GM21717 (cell line): ENCODE measurements at regions not wholly inside any gene's neighbourhood (a gene's known extent, or its start where the extent isn't known, plus 50 kb on each side); places are given as distances from the start of the nearest gene placed in this dataset.
"Not testable (repeated sequence)": the region's sequence is repeated elsewhere in the genome, so short reads cannot be mapped to it uniquely, and the experiment has no call there.

ENCODE experiments used
- ATAC-seq: cut with Tn5 transposase; IDR thresholded peaks from one replicate; pipeline ENCODE4 v1.9.1; 2021; ENCODE audit warnings: mild to moderate bottlenecking, moderate library complexity; ENCODE audit not compliant: unreplicated experiment

DNA sequence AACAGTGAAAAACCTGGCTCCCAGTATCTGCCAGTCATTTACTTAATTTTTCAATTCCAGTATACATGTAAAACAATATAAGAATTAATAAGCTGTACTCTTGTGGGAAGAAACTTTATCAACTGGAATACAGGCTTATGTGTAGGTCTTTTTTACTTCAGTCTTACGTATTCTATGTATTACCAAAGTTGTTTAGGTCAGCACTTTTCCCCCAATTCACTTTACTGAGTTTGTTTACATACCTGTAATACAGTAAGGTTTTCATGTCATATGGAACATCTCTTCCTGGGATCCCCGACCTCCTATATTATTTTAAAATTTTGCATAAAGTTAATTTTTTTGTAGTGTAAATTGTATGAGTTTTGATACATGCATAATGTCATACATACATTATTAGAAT, 181.8 kb upstream of the OLFM3 start:
- ATAC-seq, result no peak

DNA sequence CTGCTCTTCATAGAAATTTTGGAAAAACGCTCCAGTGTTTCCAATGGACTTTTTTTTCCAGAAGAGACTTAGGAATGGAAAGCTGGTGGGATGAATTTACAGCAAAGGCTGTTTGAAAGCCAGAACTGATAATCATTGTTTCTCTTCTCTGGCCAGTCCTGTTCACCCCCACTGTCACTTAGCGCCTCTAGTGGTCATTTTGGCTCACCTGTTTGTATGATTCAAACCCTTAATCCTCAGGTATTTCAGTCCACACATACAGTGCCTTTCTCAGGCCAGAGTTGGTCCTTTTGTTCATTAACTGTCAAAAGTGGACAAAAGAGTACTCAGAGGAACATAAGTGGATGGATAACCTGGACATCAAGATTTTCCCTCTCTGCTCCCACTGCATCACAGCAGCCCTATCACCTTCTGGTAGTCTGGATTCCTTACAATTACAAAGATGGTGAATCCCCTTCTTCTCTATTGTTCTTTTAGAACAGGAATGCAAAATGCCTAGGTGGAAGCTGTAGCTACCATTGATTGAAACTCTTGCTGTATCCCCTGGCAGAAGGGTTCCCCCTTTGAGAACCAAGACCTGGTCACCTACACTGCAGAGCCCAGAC, 177.6 kb upstream of the OLFM3 start:
- peak; percentile 77 for ATAC-seq

DNA sequence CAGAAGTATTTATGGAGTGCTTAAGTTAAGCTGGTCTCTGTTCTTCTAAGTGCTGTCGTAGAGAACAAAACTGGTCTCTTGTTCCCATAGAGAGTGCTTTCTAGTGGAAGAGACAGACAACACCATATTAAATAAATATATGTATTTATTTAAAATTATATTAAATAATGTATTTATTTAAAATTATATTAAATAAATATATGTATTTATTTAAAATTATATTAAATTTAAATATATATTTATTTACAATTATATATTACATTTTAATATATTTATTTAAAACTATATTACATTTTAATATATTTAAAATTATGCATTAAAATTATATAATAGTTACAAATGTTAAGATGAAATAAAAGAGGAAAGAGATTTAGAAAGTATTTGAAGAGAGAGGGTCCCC, 175.5 kb upstream of the OLFM3 start:
- no peak for ATAC-seq

DNA sequence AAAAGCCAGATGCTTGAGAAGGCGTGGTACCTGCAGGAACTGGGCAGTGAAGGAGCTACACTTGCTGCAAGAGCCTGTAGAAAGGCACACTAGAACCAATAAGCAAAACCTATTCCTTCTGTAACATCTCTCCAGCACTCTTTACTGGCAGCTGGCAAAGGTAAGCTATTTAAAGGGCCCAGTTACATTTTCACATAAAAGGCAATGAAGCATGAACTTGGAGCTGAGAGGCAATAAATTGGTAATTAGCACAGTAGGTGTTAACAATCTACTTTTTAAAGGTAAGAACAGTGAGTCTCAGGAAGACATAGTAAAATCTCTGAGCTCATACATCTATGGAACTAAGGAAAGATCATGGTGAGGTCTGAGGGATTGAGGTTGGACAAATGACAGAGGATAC, 167.1 kb upstream of the OLFM3 start:
- no peak for ATAC-seq

DNA sequence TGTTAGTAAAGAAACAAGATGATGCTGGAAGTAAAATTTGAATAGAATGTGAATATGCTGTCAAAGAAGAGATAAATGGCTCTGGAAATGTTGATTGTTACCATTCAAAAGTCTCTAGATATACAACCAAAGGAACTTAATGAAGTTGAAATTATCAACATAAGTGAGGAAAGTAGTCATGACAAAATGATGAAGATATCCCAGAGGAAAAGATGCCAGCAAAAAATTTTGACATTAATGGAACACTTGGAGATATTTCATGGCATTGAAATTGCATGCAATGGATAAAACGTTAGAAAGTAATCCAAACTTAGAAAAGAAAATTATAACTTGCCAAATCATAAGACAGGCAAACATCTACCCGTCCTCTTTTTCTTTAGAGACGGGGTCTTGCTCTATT, 154.5 kb upstream of the OLFM3 start:
- ATAC-seq, result no peak

DNA sequence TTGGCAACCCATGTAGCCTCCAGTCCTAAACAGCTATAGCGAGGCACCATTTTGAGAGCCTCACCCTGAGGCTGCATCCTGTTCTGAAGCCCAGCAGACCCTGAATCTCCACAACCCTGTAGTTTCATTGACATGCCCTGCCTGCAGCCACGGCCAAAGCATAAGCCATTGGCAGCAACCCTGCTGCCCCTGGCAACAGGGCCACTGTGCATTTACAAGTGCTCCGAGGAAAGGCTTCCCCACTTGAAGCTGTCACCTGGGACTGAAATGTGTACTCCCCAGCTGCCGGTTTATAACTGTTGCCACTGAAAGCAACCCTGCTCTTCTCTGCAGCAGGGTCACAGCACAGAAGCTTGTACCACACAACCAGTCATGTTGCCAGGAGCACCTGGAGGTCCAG, 124.2 kb upstream of the OLFM3 start:
- no peak for ATAC-seq

DNA sequence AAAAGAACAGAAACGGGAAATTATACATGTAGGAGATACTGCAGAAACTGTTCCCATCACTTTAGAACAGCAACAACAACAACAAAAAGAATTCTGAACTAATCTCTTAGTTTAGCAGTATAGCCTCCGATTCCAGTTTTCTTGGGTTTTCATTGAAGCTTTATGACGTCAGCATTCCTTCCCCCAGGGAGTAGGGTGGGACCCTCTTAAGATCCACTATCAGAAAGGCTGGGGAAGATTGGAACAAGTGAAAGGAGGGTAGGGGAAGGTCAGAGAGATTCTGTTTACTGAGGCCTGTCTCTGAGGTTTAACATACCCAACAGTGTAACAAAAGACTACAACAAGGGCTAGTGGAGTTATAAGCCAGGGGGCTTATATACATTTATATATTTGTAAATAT, 121.4 kb upstream of the OLFM3 start:
- ATAC-seq, result no peak

DNA sequence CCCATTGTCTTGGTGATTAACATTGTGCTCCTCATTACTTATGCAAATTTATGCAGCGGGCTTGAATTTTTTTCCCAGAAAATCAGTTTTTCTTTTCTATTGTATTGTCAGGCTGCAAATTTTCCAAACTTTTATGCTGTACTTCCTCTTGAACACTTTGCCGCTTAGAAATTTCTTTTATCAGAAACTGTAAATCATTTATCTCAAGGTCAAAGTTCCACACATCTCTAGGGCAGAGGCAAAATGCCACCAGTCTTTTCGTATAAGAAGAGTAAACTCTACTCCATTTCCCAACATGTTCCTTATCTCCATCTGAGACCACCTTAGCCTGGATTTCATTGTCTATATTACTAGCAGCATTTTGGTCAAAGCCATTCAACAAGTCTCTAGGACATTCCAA, 113.9 kb upstream of the OLFM3 start:
- no peak for ATAC-seq

DNA sequence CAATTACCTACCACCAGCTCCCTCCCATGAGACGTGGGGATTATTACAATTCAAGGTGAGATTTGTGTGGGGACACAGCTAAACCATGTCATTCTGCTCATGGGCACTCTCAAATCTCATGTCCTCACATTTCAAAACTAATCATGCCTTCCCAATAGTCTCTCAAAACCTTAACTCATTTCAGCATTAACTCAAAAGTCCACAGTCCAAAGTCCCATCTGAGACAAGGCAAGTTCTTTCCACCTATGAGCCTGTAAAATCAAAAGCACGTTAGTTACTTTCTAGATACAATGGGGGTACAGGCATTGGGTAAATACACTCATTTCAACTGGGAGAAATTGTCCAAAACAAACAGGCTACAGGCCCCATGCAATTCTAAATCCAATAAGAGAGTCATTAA, 112.8 kb upstream of the OLFM3 start:
- not testable (repeated sequence) for ATAC-seq

DNA sequence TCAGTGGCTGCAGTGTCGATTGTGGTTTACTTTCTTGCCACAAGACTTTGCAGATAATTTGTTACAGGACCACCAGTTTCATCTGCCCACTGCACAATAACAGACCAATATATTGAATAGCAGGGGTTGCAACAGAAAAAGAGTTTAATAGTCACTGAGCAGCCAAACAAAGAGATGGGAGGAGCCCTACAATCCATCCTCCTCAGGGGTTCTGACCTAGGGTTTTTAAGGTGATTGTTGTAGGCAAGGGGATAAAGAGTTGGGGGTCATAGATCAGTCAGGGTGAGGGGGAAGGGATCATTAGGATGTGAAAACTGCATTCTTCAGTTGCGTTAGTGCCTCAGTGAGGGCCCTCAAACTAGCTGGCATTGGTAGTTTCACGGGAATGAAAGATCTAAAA, 110.7 kb upstream of the OLFM3 start:
- no peak for ATAC-seq

DNA sequence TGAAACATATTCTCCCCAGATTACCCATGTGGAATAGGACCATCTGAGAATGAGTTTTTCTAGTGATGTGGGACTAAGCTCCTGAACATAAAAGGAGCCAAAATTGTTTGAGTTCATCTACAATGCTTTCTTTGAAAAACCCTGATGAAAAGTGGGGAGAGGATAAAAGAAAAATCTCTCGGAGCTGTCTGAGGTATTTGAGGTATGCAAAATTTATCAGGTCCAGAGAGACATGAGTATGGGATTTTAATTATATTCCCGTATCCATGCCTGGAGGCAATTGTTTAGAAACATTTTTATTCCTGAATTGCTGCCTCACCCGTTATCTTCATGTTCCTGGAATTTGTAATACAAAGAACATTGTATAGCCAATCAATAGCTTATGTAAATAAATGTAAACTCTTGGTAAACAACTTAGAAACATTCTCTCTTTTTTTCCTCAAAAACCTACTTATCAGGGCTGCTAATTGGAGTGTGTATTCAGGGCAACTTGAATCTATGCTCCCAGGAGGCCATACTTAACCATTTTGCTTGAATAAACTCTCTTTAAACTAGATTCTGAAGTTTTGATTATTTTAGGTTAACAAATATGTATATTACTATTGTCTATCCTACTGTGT, 109.3 kb upstream of the OLFM3 start:
- ATAC-seq, result no peak

DNA sequence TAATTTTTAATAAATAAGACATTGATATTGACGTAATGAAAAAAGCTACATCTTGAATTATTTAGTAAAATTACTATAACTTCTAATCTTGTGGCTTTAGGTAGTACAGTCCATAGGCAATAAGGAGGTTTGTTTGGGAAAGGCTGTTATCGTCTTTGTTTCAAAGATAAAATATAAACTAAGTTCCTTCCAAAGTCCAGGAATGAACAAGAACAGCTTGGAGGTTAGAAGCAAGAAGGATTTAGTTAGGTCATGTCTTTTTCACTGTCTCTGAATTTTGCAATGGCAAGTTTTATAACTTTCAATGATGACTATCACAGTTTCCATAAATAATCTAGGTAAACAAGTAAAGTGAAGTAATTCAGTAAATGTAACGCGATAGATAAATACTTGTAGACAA, 106.9 kb upstream of the OLFM3 start:
- no peak for ATAC-seq

DNA sequence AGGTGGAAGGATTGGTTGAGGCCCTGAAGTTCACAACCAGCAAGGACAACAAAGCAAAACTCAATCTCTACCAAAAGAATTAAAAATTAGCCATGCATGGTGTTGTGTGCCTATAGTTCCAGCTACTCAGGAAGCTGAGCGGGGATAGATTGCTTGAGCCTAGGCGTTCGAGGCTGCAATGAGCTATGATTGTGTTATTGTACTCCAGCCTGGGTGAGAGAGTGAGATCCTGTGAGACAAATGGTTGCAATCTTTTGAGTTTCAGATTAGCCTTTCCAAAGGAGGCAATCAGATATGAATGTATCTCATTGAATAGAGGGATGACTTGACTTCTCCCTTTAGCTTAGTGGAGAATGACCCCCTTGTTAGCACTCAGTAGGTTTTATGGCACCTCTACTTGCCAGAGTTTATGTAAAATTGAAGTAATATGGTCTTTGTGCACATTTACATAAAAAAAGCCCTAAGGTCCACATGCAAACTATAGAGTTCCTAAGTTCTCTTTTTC, 105.6 kb upstream of the OLFM3 start:
- ATAC-seq, result no peak

DNA sequence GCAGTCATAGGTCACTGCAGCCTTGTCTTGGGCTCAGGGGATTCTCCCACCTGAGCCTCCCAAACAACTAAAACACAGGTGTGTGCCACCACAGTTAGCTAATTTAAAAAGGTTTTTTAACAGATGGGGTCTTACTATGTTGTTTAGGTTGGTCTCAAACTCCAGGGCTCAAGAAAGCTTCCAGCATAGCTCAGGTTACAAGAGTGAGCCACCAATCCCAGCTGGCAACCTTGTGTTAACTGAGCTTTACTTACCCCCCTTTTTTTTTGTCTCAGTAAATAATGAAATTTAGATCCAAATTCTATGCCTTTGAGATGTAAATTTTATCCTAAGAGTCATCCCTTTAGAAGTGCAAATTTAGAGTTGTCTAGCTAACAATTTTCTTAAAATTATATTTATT, 103.9 kb upstream of the OLFM3 start:
- ATAC-seq, result no peak

DNA sequence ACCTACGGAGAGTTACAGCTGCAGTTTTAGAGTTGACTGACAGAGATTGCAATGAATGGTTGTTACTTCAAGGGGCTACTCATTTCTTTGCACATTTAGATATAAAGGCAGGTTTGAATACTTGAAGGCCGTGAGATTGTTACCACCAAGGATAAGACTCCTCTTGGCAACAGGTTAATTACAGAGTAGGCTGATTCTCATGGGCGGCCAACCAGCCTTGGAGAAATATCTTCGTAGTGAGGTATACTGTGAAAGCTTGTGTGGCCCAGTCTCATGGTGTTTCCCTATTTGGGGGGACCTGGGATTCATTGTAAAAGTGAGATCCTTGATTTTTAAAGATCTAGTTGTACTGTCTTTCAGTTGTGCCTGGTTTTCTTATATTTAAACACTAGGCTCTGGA, 103.2 kb upstream of the OLFM3 start:
- no peak for ATAC-seq

DNA sequence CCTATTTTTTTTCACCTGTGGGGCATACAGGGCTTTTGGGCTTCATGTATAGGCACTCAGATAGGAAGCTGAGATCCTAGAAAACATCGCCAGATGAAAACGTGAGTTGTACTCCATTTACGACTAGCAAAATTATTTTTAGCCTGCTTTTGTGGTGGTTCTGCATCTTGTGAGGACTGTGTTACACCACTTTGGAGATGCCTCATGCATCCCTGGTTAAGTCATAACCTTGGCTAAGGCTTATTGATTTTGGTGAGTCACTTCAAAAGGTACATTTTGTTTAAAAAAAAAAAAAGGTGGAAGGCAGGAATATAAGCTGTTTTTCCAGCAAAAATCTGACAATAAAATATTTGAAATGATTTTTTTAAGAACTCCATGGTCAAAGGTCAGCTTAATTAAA, 101.8 kb upstream of the OLFM3 start:
- no peak for ATAC-seq

DNA sequence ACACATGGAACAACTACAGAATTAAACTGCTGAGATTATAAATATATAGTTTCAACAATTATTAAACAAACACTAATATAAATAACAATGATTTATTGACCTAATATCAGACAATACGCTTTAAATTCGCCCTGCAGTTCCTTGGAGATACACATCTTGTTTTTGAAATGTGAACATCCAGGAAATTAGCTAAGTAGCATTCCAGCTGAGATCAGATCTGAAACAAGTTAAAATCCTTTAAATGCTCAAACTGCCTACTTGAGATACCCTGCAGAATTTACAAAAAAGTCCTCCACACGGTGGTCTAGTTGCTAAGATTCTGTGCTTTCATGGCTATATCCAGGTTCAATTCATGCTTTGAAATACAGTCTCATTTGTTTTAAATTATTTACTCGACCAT, 101.4 kb upstream of the OLFM3 start:
- ATAC-seq, result no peak

DNA sequence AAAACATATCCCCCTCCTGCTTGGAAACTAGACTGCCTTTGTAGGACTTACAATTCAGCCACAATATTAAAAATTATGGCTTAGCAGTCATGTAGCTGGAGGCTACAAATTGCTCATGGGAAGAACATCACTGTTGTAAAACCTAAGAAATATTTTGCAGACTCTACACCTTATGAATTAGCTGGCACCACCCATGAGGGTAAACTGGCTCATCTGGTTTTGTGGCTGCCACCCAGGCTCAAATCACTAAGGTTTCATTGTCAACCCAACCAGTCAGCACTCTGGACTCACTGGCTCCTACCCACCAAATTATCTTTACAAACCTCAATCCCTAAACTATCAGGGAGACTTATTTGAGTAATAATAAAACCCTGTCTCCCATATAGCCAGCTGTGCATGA, 100.7 kb upstream of the OLFM3 start:
- ATAC-seq, result no peak

DNA sequence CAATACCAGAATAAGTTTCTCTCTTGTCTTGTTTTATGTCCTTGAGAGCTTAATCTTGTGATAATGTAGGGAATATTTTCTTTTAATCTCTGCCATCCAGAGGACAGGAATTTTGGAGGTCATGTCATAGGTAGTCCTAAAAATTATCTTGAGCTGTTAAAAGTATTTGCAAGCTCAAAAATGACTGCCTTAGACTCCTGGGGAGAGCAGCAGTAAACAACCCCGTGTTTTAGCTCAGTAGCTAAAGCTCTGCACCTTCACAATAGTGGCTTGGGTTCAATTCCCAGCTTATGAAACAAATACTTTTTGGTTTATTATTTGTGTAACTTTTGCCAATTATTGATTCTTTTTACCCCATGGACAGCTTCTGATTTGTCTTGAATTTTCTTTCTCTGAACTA, 99.4 kb upstream of the OLFM3 start:
- ATAC-seq, result no peak

DNA sequence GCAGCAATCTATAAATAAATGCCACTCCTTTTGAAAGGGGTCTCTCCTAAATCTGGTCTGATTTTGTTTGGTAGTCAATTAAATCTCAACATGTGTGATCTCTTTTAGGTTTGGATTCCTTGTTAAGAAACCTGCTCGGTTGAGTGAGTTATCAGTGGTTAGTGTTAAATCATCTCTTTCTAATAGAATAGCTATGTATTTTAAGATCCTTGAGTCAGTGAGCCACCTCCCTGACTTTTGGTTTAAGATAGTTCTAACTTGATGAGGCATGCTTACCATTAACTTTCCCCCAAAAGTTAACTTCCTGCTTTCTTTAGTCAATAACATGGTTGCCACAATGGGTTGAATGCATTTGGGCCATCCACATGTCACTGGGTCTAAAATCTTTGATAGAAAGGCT, 93.1 kb upstream of the OLFM3 start:
- no peak for ATAC-seq

DNA sequence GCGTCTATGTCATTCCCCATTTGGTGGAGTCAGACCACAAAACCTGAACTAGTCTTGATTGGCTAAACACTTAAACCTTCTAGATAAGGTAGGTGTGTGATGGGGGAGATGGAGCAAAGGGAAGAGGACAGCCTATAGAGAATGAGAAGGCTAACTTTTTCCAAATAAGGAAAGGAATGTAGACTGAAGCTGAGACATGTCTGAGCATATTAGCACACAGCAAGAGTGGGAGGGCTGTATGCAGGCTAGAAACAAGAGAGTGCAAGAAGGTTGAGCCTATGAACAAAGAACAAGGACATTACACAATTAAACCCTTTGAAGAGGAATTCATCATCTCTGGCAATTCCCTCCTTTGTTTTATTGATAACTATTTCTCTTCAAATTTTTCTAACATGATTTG, 89.2 kb upstream of the OLFM3 start:
- no peak for ATAC-seq

DNA sequence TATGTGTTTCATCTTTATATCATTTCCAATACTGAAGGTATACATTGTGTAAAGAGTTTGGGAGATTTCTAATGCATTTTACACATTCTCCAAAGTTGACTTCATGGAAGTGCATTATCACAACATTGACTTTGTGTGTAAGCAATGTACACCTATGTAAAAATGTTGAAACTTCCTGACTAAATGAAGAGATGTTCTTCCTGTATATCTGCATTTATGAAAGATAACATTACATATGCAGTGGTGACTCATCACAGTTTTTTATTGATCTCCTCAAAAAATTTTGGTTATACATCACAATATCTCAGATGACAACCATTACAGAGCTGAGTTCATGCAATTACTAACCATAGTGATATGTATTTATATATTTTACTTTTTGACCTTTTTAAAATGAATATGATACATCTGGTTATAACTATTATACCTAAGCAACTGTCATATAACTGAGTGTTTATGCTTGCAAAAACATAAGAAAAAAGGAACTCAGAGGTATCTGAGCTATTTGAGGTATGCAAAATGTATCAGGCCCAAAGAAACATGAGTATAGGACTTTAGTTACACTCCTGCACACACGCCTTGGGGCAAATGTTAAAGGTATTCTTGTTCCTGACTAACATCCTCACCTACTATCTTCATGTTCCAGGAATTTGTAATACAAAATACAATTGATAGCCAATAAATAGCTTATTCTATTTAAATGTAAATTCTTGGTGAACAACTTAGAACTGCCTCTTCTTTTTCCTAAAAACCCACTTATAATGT, 88.2 kb upstream of the OLFM3 start:
- no peak for ATAC-seq
